HEK293T (cell line): ENCODE measurements at regions not wholly inside any gene's neighbourhood (a gene's known extent, or its start where the extent isn't known, plus 50 kb on each side); places are given as distances from the start of the nearest gene placed in this dataset.

Source experiments
- BHLHE40 ChIP-seq: fragments of 450-650 bp; IDR thresholded peaks from 2 replicates; pipeline ENCODE4 v1.6.1; 2016; ENCODE audit warnings: mild to moderate bottlenecking, moderate library complexity, borderline replicate concordance
- FOXA1 ChIP-seq: fragments of 450-650 bp; IDR thresholded peaks from 2 replicates; pipeline ENCODE4 v1.6.1; 2016; ENCODE audit warnings: mild to moderate bottlenecking

DNA sequence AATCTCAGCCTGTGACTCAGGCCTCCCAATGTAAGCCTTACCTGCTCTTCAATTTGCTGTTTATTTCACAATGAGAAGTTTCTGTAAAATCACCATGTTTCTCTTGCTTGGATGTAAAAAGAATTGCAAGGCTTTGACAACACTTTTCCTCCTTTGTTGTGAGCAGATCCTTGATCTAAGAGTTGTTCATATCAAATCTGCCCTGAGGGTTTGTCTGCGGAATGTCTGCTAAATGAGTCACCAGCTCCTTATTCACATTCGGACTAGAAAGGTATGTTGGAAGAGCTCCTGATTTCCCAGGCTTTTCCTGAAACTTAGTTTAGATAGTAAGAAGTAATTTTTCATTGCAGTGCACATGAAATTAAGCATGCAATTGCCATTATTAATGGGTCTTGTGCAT, 268.2 kb upstream of the TCF4 start:
- TF ChIP-seq BHLHE40 = no peak
- TF ChIP-seq FOXA1 = no peak
